CD4-positive, alpha-beta T cell (primary cell): ENCODE measurements at regions not wholly inside any gene's neighbourhood (a gene's known extent, or its start where the extent isn't known, plus 50 kb on each side); places are given as distances from the start of the nearest gene placed in this dataset.
A peak's percentile ranks its signal among the peaks of the same experiment; 100 is the strongest.

Source experiments
- ATAC-seq: fragments of 200-7000 bp; cut with Tn5 transposase; one replicate; pipeline ENCODE4 v1.10.0; 2022; ENCODE audit warnings: mild to moderate bottlenecking; ENCODE audit not compliant: poor library complexity
- CTCF ChIA-PET: fragments of 350-600 bp; sonication (Branson Sonifier 250); formaldehyde crosslinking; loops from one replicate; lab custom pipeline; 2021; ENCODE audit warnings: antibody characterized with exemption, inconsistent platforms; lab: Charles Lee
- POLR2A ChIA-PET: fragments of 350-600 bp; sonication (Branson Sonifier 250); formaldehyde crosslinking; loops from one replicate; lab custom pipeline; 2021; ENCODE audit warnings: antibody characterized with exemption, inconsistent platforms; lab: Charles Lee
- DNase-seq, 14 experiments: peaks; one replicate each; pipeline ENCODE4 v3.0.0-alpha.2; 2013 to 2020; ENCODE audit warnings: mixed read lengths in 2 of 14
- H3K27ac ChIP-seq, 2 donors: one replicate each; pipeline versions ENCODE4 v1.5.1 to v1.7.0; 2013; ENCODE audit warnings: low read length in 2 of 2, low read depth in 1 of 2, mild to moderate bottlenecking in 1 of 2
- H3K27me3 ChIP-seq, 2 experiments: 1 replicate in 1 of 2; 2 replicates in 1 of 2; pipeline versions ENCODE4 v1.6.1 to v1.7.0; 2013; ENCODE audit warnings: low read length in 2 of 2, control low read depth in 1 of 2, mild to moderate bottlenecking in 1 of 2, moderate library complexity in 1 of 2; ENCODE audit not compliant: insufficient read depth in 2 of 2, control insufficient read depth in 1 of 2
- H3K36me3 ChIP-seq: one replicate; pipeline ENCODE4 v1.6.1; 2013; ENCODE audit warnings: low read length, control low read depth; ENCODE audit not compliant: insufficient read depth
- H3K4me1 ChIP-seq: one replicate; pipeline ENCODE4 v1.6.1; 2013; ENCODE audit warnings: low read length, control low read depth; ENCODE audit not compliant: insufficient read depth
- H3K4me3 ChIP-seq: one replicate; pipeline ENCODE4 v1.5.1; 2013; ENCODE audit warnings: mild to moderate bottlenecking, low read length, moderate library complexity
- H3K9me3 ChIP-seq, 2 experiments: 1 replicate in 1 of 2; 2 replicates in 1 of 2; pipeline versions ENCODE4 v1.6.1 to v1.7.0; 2013; ENCODE audit warnings: low read length in 2 of 2, mild to moderate bottlenecking in 2 of 2, control low read depth in 1 of 2, moderate library complexity in 1 of 2; ENCODE audit not compliant: control insufficient read depth in 1 of 2, insufficient read depth in 1 of 2
- H3K27ac Mint-ChIP-seq: one replicate; pipeline ENCODE4 v1.8.0; 2020; ENCODE audit warnings: mixed read lengths
- H3K27me3 Mint-ChIP-seq: one replicate; pipeline ENCODE4 v1.8.0; 2021; ENCODE audit warnings: mixed read lengths
- H3K36me3 Mint-ChIP-seq: one replicate; pipeline ENCODE4 v1.8.0; 2021; ENCODE audit warnings: low read depth, mixed read lengths
- H3K4me1 Mint-ChIP-seq: one replicate; pipeline ENCODE4 v1.8.0; 2021; ENCODE audit warnings: low read depth, mixed read lengths
- H3K4me3 Mint-ChIP-seq: one replicate; pipeline ENCODE4 v1.8.0; 2020; ENCODE audit warnings: mild to moderate bottlenecking, mixed read lengths
- H3K9me3 Mint-ChIP-seq: one replicate; pipeline ENCODE4 v1.8.0; 2020; ENCODE audit warnings: mixed read lengths
- CTCF ChIP-seq: fragments of 200-600 bp; IDR thresholded peaks from one replicate; pipeline ENCODE4 v1.8.0; 2022; ENCODE audit warnings: antibody characterized with exemption, mild to moderate bottlenecking
- intact Hi-C, 2 experiments: fragments of 100-400 bp; cut with DNase I in 1 of 2; cut with micrococcal nuclease in 1 of 2; formaldehyde crosslinking; loops; one replicate each; pipeline versions ENCODE4 v1.15.1 to v1.9.0; 2023 to 2025; cut with DNase I, micrococcal nuclease

- no peak for TF ChIP-seq CTCF
- ATAC-seq (no peak), DNase-seq (no peak)
- H3K4me1 ChIP-seq, result peaks cover 8% of the 10 kb centered on the region
- H3K27me3 ChIP-seq, result peaks cover 17 to 20% of the 10 kb centered on the region in 2 experiments
- Mint-ChIP-seq H3K27ac (no peak overlapping the region), H3K27me3 (peaks cover 23% of the 10 kb centered on the region), H3K4me3 (peak overlapping the region; percentile 69), H3K9me3 (no peaks in the 10 kb centered on the region), H3K4me1 (no peaks in the 10 kb centered on the region), H3K36me3 (no peaks in the 10 kb centered on the region)
- ChIA-PET POLR2A (no interaction called here), CTCF (no interaction called here)
- no peak overlapping the region for H3K27ac ChIP-seq
- H3K4me3 ChIP-seq, result no peak overlapping the region
- no peaks in the 10 kb centered on the region for H3K36me3 ChIP-seq
- H3K9me3 ChIP-seq, result peaks cover 0 to 4% of the 10 kb centered on the region in 2 experiments
- intact Hi-C loops, result no loop called here
Observed at GRCh38 chr16:50467559-50467942, 80.6 kb upstream of the NKD1 start.

- Mint-ChIP-seq H3K4me1 (no peaks in the 10 kb centered on the region), H3K4me3 (no peak overlapping the region), H3K27me3 (peaks cover 23% of the 10 kb centered on the region), H3K9me3 (no peaks in the 10 kb centered on the region), H3K36me3 (no peaks in the 10 kb centered on the region), H3K27ac (no peak overlapping the region)
- Histone ChIP-seq H3K4me3 (no peak overlapping the region), H3K27ac (no peak overlapping the region), H3K9me3 (peaks cover 0 to 4% of the 10 kb centered on the region in 2 experiments), H3K27me3 (peaks cover 17 to 20% of the 10 kb centered on the region in 2 experiments), H3K4me1 (peaks cover 8% of the 10 kb centered on the region), H3K36me3 (no peaks in the 10 kb centered on the region)
- TF ChIP-seq CTCF, result no peak
- ChIA-PET CTCF (no interaction called here), POLR2A (no interaction called here)
- ATAC-seq, result no peak
- intact Hi-C loops, result no loop called here
- DNase-seq, result no peak
Observed at GRCh38 chr16:50466170-50466569, 82.0 kb upstream of the NKD1 start.

GRCh38 chr16:50464325-50465290, 83.6 kb upstream of the NKD1 start:
- no peaks in the 10 kb centered on the region for H3K4me1 Mint-ChIP-seq
- H3K36me3 Mint-ChIP-seq, result no peaks in the 10 kb centered on the region
- peaks cover 17% of the 10 kb centered on the region in 2 experiments for H3K27me3 ChIP-seq
- H3K9me3 ChIP-seq, result peaks cover 0 to under 1% of the 10 kb centered on the region in 2 experiments
- H3K4me3 ChIP-seq, result no peak overlapping the region
- no peak overlapping the region for H3K4me3 Mint-ChIP-seq
- no peak for TF ChIP-seq CTCF
- peaks cover 8% of the 10 kb centered on the region for H3K4me1 ChIP-seq
- DNase-seq, result peak in 1 of 14 experiments; percentile 24
- H3K9me3 Mint-ChIP-seq, result no peaks in the 10 kb centered on the region
- intact Hi-C loops, result no loop called here
- no peak overlapping the region for H3K27ac ChIP-seq
- no peaks in the 10 kb centered on the region for H3K36me3 ChIP-seq
- no peak overlapping the region for H3K27ac Mint-ChIP-seq
- H3K27me3 Mint-ChIP-seq, result peaks cover 26% of the 10 kb centered on the region
- ChIA-PET POLR2A (no interaction called here), CTCF (no interaction called here)
- ATAC-seq, result no peak
